Type B pancreatic cell (in vitro differentiated cells): ENCODE measurements at regions not wholly inside any gene's neighbourhood (a gene's known extent, or its start where the extent isn't known, plus 50 kb on each side); places are given as distances from the start of the nearest gene placed in this dataset.

Source experiments
- DNase-seq: peaks from one replicate; pipeline ENCODE4 v3.0.0; 2021; ENCODE audit warnings: mixed read lengths; ENCODE audit not compliant: unreplicated experiment; ENCODE audit errors: extremely low spot score
- H3K27ac Mint-ChIP-seq: 2 replicates; pipeline ENCODE4 v1.8.0; 2021; ENCODE audit warnings: mild to moderate bottlenecking, mixed read lengths
- H3K27me3 Mint-ChIP-seq: 2 replicates; pipeline ENCODE4 v1.8.0; 2021; ENCODE audit warnings: mixed read lengths
- H3K36me3 Mint-ChIP-seq: 2 replicates; pipeline ENCODE4 v1.8.0; 2021; ENCODE audit warnings: mixed read lengths
- H3K4me1 Mint-ChIP-seq: one replicate; pipeline ENCODE4 v1.8.0; 2021; ENCODE audit warnings: mixed read lengths; ENCODE audit not compliant: unreplicated experiment
- H3K4me3 Mint-ChIP-seq: 2 replicates; pipeline ENCODE4 v1.8.0; 2021; ENCODE audit warnings: mild to moderate bottlenecking, mixed read lengths
- H3K9me3 Mint-ChIP-seq: 2 replicates; pipeline ENCODE4 v1.8.0; 2021; ENCODE audit warnings: mixed read lengths
- CTCF ChIP-seq: fragments of 200-600 bp; sonication (generic); conservative IDR thresholded peaks from 2 replicates; pipeline ENCODE4 v1.5.0; 2021; ENCODE audit warnings: antibody characterized with exemption, mild to moderate bottlenecking

GRCh38 chr6:55980627-55981211 is 105.3 kb upstream of the BMP5 start:
- H3K27me3 Mint-ChIP-seq: no peaks in the 10 kb centered on the region
- no peaks in the 10 kb centered on the region for H3K4me1 Mint-ChIP-seq
- no peak for DNase-seq
- no peaks in the 10 kb centered on the region for H3K36me3 Mint-ChIP-seq
- peaks cover 9% of the 10 kb centered on the region for H3K9me3 Mint-ChIP-seq
- H3K27ac Mint-ChIP-seq: no peak overlapping the region
- TF ChIP-seq CTCF: peak; percentile 93
- H3K4me3 Mint-ChIP-seq: no peak overlapping the region

GRCh38 chr6:55979526-55979925 is 104.1 kb upstream of the BMP5 start:
- H3K4me1 Mint-ChIP-seq: no peaks in the 10 kb centered on the region
- no peaks in the 10 kb centered on the region for H3K27me3 Mint-ChIP-seq
- no peak overlapping the region for H3K4me3 Mint-ChIP-seq
- no peaks in the 10 kb centered on the region for H3K36me3 Mint-ChIP-seq
- H3K27ac Mint-ChIP-seq: no peak overlapping the region
- peaks cover 6% of the 10 kb centered on the region for H3K9me3 Mint-ChIP-seq
- no peak for DNase-seq
- TF ChIP-seq CTCF: no peak

GRCh38 chr6:55977959-55978665 is 102.7 kb upstream of the BMP5 start:
- Mint-ChIP-seq H3K4me1 (no peaks in the 10 kb centered on the region), H3K27ac (no peak overlapping the region), H3K9me3 (no peaks in the 10 kb centered on the region), H3K4me3 (no peak overlapping the region), H3K27me3 (no peaks in the 10 kb centered on the region), H3K36me3 (no peaks in the 10 kb centered on the region)
- no peak for TF ChIP-seq CTCF
- no peak for DNase-seq

- H3K27me3 Mint-ChIP-seq: no peaks in the 10 kb centered on the region
- no peaks in the 10 kb centered on the region for H3K36me3 Mint-ChIP-seq
- H3K27ac Mint-ChIP-seq: no peak overlapping the region
- no peaks in the 10 kb centered on the region for H3K4me1 Mint-ChIP-seq
- no peak for TF ChIP-seq CTCF
- no peaks in the 10 kb centered on the region for H3K9me3 Mint-ChIP-seq
- H3K4me3 Mint-ChIP-seq: no peak overlapping the region
- no peak for DNase-seq
These were observed 99.3 kb upstream of the BMP5 start for GRCh38 chr6:55974688-55975087.

GRCh38 chr6:55972091-55972490 is 96.7 kb upstream of the BMP5 start:
- Mint-ChIP-seq H3K4me3 (no peak overlapping the region), H3K27me3 (no peaks in the 10 kb centered on the region), H3K4me1 (no peaks in the 10 kb centered on the region), H3K27ac (no peak overlapping the region), H3K9me3 (no peaks in the 10 kb centered on the region), H3K36me3 (no peaks in the 10 kb centered on the region)
- TF ChIP-seq CTCF: no peak
- DNase-seq: no peak
